ENCODE measurements at regions not wholly inside any gene's neighbourhood (a gene's known extent, or its start where the extent isn't known, plus 50 kb on each side); places are given as distances from the start of the nearest gene placed in this dataset.
A peak's percentile ranks its signal among the peaks of the same experiment; 100 is the strongest.

GRCh38 chr1:116302281-116302680, 70.8 kb upstream of the ATP1A1 start:
- H4K20me1 ChIP-seq (ENCODE audit: control insufficient read depth, extremely low read depth, insufficient read depth, low read length) = no peaks in the 10 kb centered on the region
- no peaks in the 10 kb centered on the region for H3K9me1 ChIP-seq (ENCODE audit: control insufficient read depth, extremely low read depth, insufficient read depth, low read length)
- no peaks in the 10 kb centered on the region for H3K27me3 ChIP-seq (ENCODE audit: control insufficient read depth, extremely low read depth, insufficient read depth, low read length)
- H3K36me3 ChIP-seq (ENCODE audit: control insufficient read depth in 2 of 2, extremely low read depth in 1 of 2, insufficient read depth in 2 of 2, low read length in 2 of 2) = no peaks in the 10 kb centered on the region
- no peaks in the 10 kb centered on the region for H3K79me2 ChIP-seq (ENCODE audit: control insufficient read depth, insufficient read depth, low read length)
- no peak overlapping the region for H3K27ac ChIP-seq (ENCODE audit: control insufficient read depth, insufficient read depth, low read length)
- DNase-seq (ENCODE audit: low read depth, low spot score) (no peak), FAIRE-seq (no peak)
- no peak overlapping the region for H2AFZ ChIP-seq (ENCODE audit: control insufficient read depth, low read length)
- no peaks in the 10 kb centered on the region for H3K9me3 ChIP-seq (ENCODE audit: control insufficient read depth, low read depth, low read length)
- H3K4me3 ChIP-seq (ENCODE audit: control insufficient read depth in 2 of 3, extremely low read depth in 1 of 3, insufficient read depth in 2 of 3, low read depth in 1 of 3, low read length in 3 of 3) = no peak overlapping the region
- H3K4me1 ChIP-seq (ENCODE audit: control insufficient read depth, extremely low read depth, insufficient read depth, low read length) = no peaks in the 10 kb centered on the region
- no peak for TF ChIP-seq EZH2 (IDR thresholded peaks at IDR 0.05; ENCODE audit: low read length)
- H3K9ac ChIP-seq (ENCODE audit: control insufficient read depth, extremely low read depth, insufficient read depth, low read length) = no peak overlapping the region
- H3K4me2 ChIP-seq (ENCODE audit: control insufficient read depth, extremely low read depth, insufficient read depth, low read depth, low read length) = no peak overlapping the region
- dilution Hi-C loops (cut with MboI; ENCODE audit: extremely low pct_ligation_motif_present, low sequenced_read_pairs) = no loop called here

- dilution Hi-C loops (cut with MboI; ENCODE audit: extremely low pct_ligation_motif_present, low sequenced_read_pairs) = no loop called here
- Histone ChIP-seq H3K4me2 (ENCODE audit: control insufficient read depth, extremely low read depth, insufficient read depth, low read depth, low read length) (no peak overlapping the region), H3K79me2 (ENCODE audit: control insufficient read depth, insufficient read depth, low read length) (no peaks in the 10 kb centered on the region), H2AFZ (ENCODE audit: control insufficient read depth, low read length) (no peak overlapping the region), H3K27ac (ENCODE audit: control insufficient read depth, insufficient read depth, low read length) (no peak overlapping the region), H3K27me3 (ENCODE audit: control insufficient read depth, extremely low read depth, insufficient read depth, low read length) (no peaks in the 10 kb centered on the region), H3K36me3 (ENCODE audit: control insufficient read depth in 2 of 2, extremely low read depth in 1 of 2, insufficient read depth in 2 of 2, low read length in 2 of 2) (no peaks in the 10 kb centered on the region), H3K9ac (ENCODE audit: control insufficient read depth, extremely low read depth, insufficient read depth, low read length) (no peak overlapping the region), H3K4me3 (ENCODE audit: control insufficient read depth in 2 of 3, extremely low read depth in 1 of 3, insufficient read depth in 2 of 3, low read depth in 1 of 3, low read length in 3 of 3) (no peak overlapping the region), H3K4me1 (ENCODE audit: control insufficient read depth, extremely low read depth, insufficient read depth, low read length) (no peaks in the 10 kb centered on the region), H4K20me1 (ENCODE audit: control insufficient read depth, extremely low read depth, insufficient read depth, low read length) (no peaks in the 10 kb centered on the region), H3K9me3 (ENCODE audit: control insufficient read depth, low read depth, low read length) (no peaks in the 10 kb centered on the region), H3K9me1 (ENCODE audit: control insufficient read depth, extremely low read depth, insufficient read depth, low read length) (no peaks in the 10 kb centered on the region)
- TF ChIP-seq CTCF (optimal IDR thresholded peaks at IDR 0.05 in 1 of 3, IDR thresholded peaks at IDR 0.05 in 1 of 3, conservative IDR thresholded peaks at IDR 0.05 in 1 of 3; ENCODE audit: extremely low read depth in 1 of 3, insufficient read depth in 2 of 3, low read length in 3 of 3) = no peak
- no peak for TF ChIP-seq EZH2 (IDR thresholded peaks at IDR 0.05; ENCODE audit: low read length)
- FAIRE-seq (no peak), DNase-seq (ENCODE audit: low read depth, low spot score) (no peak)
Measured at GRCh38 chr1:116306102-116306501, 66.9 kb upstream of the ATP1A1 start.

GRCh38 chr1:116306840-116307442, 66.1 kb upstream of the ATP1A1 start:
- no peak overlapping the region for H3K4me2 ChIP-seq (ENCODE audit: control insufficient read depth, extremely low read depth, insufficient read depth, low read depth, low read length)
- DNase-seq (ENCODE audit: low read depth, low spot score) = no peak
- no peak overlapping the region for H3K9ac ChIP-seq (ENCODE audit: control insufficient read depth, extremely low read depth, insufficient read depth, low read length)
- no peaks in the 10 kb centered on the region for H3K79me2 ChIP-seq (ENCODE audit: control insufficient read depth, insufficient read depth, low read length)
- no peaks in the 10 kb centered on the region for H3K36me3 ChIP-seq (ENCODE audit: control insufficient read depth in 2 of 2, extremely low read depth in 1 of 2, insufficient read depth in 2 of 2, low read length in 2 of 2)
- H2AFZ ChIP-seq (ENCODE audit: control insufficient read depth, low read length) = no peak overlapping the region
- H3K27me3 ChIP-seq (ENCODE audit: control insufficient read depth, extremely low read depth, insufficient read depth, low read length) = no peaks in the 10 kb centered on the region
- dilution Hi-C loops (cut with MboI; ENCODE audit: extremely low pct_ligation_motif_present, low sequenced_read_pairs) = no loop called here
- no peaks in the 10 kb centered on the region for H3K9me3 ChIP-seq (ENCODE audit: control insufficient read depth, low read depth, low read length)
- H3K27ac ChIP-seq (ENCODE audit: control insufficient read depth, insufficient read depth, low read length) = no peak overlapping the region
- H3K9me1 ChIP-seq (ENCODE audit: control insufficient read depth, extremely low read depth, insufficient read depth, low read length) = no peaks in the 10 kb centered on the region
- no peaks in the 10 kb centered on the region for H4K20me1 ChIP-seq (ENCODE audit: control insufficient read depth, extremely low read depth, insufficient read depth, low read length)
- no peak for TF ChIP-seq EZH2 (IDR thresholded peaks at IDR 0.05; ENCODE audit: low read length)
- TF ChIP-seq CTCF (optimal IDR thresholded peaks at IDR 0.05 in 1 of 3, IDR thresholded peaks at IDR 0.05 in 1 of 3, conservative IDR thresholded peaks at IDR 0.05 in 1 of 3; ENCODE audit: extremely low read depth in 1 of 3, insufficient read depth in 2 of 3, low read length in 3 of 3) = no peak
- H3K4me3 ChIP-seq (ENCODE audit: control insufficient read depth in 2 of 3, extremely low read depth in 1 of 3, insufficient read depth in 2 of 3, low read depth in 1 of 3, low read length in 3 of 3) = no peak overlapping the region
- peaks cover 4% of the 10 kb centered on the region for H3K4me1 ChIP-seq (ENCODE audit: control insufficient read depth, extremely low read depth, insufficient read depth, low read length)
- FAIRE-seq = peak; percentile 56
